ENCODE measurements at regions not wholly inside any gene's neighbourhood (a gene's known extent, or its start where the extent isn't known, plus 50 kb on each side); places are given as distances from the start of the nearest gene placed in this dataset.

DNA sequence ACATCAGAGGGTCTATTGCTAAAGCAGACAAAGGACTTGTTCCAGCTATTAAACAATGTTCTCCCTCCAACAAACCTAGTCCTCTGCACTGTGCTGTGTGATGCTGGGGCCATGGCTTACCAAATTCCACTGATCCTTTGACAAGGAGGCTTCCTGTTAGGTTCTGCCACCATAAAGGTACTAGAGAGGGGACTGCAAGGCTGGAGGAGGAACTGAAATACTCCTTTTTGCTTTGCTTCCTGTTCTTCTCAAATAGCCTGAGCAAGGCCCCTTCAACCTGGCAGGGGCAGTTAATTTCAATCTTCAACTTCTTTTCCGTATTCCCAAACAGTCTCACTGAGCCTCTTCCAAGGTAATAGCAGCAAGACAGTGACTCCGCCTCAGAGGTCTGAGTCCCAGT lies 286.4 kb upstream of the IRAK1BP1 start:
- Histone ChIP-seq H3K4me3 (ENCODE audit: low read length) (no peak overlapping the region), H3K36me3 (ENCODE audit: insufficient read depth, low read length) (no peaks in the 10 kb centered on the region), H3K27me3 (ENCODE audit: insufficient read depth, low read length) (no peaks in the 10 kb centered on the region), H3K4me1 (ENCODE audit: insufficient read depth, low read length) (no peaks in the 10 kb centered on the region), H3K27ac (ENCODE audit: low read depth, low read length) (no peak overlapping the region), H3K9ac (ENCODE audit: low read depth, low read length) (no peak overlapping the region), H3K9me3 (ENCODE audit: insufficient read depth, low read depth, low read length) (no peaks in the 10 kb centered on the region)
- 47% methylated on average over 2 of the region's 2 CpGs for WGBS

DNA sequence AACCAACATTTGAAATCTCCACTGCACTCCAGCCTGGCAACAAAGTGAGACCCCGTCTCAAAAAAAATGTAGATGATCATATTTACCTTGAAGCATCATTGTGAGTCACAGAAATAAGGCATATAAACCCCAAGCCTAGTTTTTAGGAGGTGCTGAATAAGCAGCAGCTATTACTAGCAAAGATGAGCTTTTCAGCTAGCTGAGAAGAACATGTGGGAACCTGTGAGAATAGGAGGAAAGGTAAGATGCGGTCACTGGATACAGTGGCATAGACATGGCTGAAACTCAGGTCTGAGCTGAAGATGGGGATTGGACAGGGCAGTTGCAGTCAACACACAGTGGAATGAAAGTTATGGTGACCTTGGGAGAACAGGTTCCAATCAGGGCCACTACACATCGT lies 284.3 kb upstream of the IRAK1BP1 start:
- Histone ChIP-seq H3K27ac (ENCODE audit: low read depth, low read length) (no peak overlapping the region), H3K4me3 (ENCODE audit: low read length) (no peak overlapping the region), H3K4me1 (ENCODE audit: insufficient read depth, low read length) (no peaks in the 10 kb centered on the region), H3K36me3 (ENCODE audit: insufficient read depth, low read length) (no peaks in the 10 kb centered on the region), H3K9ac (ENCODE audit: low read depth, low read length) (no peak overlapping the region), H3K9me3 (ENCODE audit: insufficient read depth, low read depth, low read length) (no peaks in the 10 kb centered on the region), H3K27me3 (ENCODE audit: insufficient read depth, low read length) (no peaks in the 10 kb centered on the region)
- WGBS, result 93% methylated on average over 3 of the region's 3 CpGs

- Histone ChIP-seq H3K4me3 (ENCODE audit: low read length) (no peak overlapping the region), H3K27me3 (ENCODE audit: insufficient read depth, low read length) (no peaks in the 10 kb centered on the region), H3K27ac (ENCODE audit: low read depth, low read length) (no peak overlapping the region), H3K36me3 (ENCODE audit: insufficient read depth, low read length) (no peaks in the 10 kb centered on the region), H3K9me3 (ENCODE audit: insufficient read depth, low read depth, low read length) (no peaks in the 10 kb centered on the region), H3K4me1 (ENCODE audit: insufficient read depth, low read length) (no peaks in the 10 kb centered on the region), H3K9ac (ENCODE audit: low read depth, low read length) (no peak overlapping the region)
- 100% methylated on average over 1 of the region's 1 CpG for whole genome bisulfite sequencing
Measured at GRCh38 chr6:78589436-78589835, 277.9 kb upstream of the IRAK1BP1 start.

DNA sequence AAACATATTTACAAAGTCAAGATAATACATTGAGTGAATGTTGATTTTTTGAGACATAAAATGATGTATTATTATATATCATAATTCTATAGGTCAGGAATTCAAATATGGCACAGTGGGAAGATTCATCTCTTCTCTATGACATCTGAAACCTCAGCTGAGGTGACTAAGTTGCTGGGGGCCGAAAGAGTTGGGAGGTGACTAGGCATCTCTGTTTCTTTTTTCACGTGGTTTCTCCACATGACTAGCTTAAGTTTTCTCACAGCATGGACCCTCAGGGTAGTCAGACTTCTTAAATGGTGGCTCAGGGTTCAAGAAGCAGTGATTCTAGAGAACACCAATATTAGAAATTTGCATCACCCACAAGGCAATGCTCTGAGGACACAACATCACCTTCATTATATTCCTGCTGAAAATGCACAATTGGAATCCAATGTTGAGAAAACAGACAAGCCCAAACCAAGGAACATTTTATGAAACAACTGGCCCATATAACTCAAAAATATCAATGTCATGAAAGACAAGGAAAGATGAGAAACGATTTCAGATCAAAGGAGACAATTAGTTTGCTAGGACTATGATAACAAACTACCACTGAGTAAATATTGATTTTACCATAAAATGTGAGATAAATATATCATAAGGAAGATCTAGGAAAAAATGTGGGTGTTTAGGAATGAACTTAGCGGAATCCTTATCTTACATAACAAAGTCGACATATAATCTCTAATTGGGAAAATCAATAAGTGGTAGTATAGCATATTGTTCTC lies 273.3 kb upstream of the IRAK1BP1 start:
- 97% methylated on average over 2 of the region's 5 CpGs for WGBS
- Histone ChIP-seq H3K4me3 (ENCODE audit: low read length) (no peak overlapping the region), H3K27me3 (ENCODE audit: insufficient read depth, low read length) (no peaks in the 10 kb centered on the region), H3K36me3 (ENCODE audit: insufficient read depth, low read length) (no peaks in the 10 kb centered on the region), H3K9ac (ENCODE audit: low read depth, low read length) (no peak overlapping the region), H3K4me1 (ENCODE audit: insufficient read depth, low read length) (no peaks in the 10 kb centered on the region), H3K9me3 (ENCODE audit: insufficient read depth, low read depth, low read length) (no peaks in the 10 kb centered on the region), H3K27ac (ENCODE audit: low read depth, low read length) (no peak overlapping the region)

GRCh38 chr6:78594668-78595066 lies 272.7 kb upstream of the IRAK1BP1 start:
- no peaks in the 10 kb centered on the region for H3K9me3 ChIP-seq (ENCODE audit: insufficient read depth, low read depth, low read length)
- H3K36me3 ChIP-seq (ENCODE audit: insufficient read depth, low read length), result no peaks in the 10 kb centered on the region
- no peaks in the 10 kb centered on the region for H3K4me1 ChIP-seq (ENCODE audit: insufficient read depth, low read length)
- H3K27me3 ChIP-seq (ENCODE audit: insufficient read depth, low read length), result no peaks in the 10 kb centered on the region
- H3K9ac ChIP-seq (ENCODE audit: low read depth, low read length), result no peak overlapping the region
- H3K4me3 ChIP-seq (ENCODE audit: low read length), result no peak overlapping the region
- H3K27ac ChIP-seq (ENCODE audit: low read depth, low read length), result no peak overlapping the region
- 84% methylated on average over 2 of the region's 2 CpGs for WGBS

GRCh38 chr6:78597966-78598365 lies 269.4 kb upstream of the IRAK1BP1 start:
- Histone ChIP-seq H3K9me3 (ENCODE audit: insufficient read depth, low read depth, low read length) (no peaks in the 10 kb centered on the region), H3K4me3 (ENCODE audit: low read length) (no peak overlapping the region), H3K4me1 (ENCODE audit: insufficient read depth, low read length) (no peaks in the 10 kb centered on the region), H3K9ac (ENCODE audit: low read depth, low read length) (no peak overlapping the region), H3K27ac (ENCODE audit: low read depth, low read length) (no peak overlapping the region), H3K27me3 (ENCODE audit: insufficient read depth, low read length) (no peaks in the 10 kb centered on the region), H3K36me3 (ENCODE audit: insufficient read depth, low read length) (no peaks in the 10 kb centered on the region)
- 97% methylated on average over 5 of the region's 5 CpGs for WGBS

DNA sequence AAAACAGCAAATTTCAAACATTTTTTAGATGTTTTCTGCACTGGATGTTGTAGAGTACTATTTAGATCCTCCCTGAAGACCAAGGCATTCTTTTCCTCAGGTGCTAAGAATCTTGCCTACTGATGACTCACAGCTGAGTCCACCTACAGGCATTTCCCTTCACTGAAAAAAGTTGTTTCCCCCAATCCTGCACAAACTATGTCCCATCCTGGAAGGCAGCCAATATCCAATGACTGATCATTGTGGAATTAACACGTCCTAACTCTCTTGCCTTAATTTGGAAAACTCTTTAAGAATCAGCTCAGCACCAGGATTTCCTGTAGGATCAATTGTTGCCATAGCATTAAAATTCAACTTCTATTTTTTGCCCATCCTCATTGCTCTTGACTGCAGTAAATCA lies 268.4 kb upstream of the IRAK1BP1 start:
- Histone ChIP-seq H3K4me3 (ENCODE audit: low read length) (no peak overlapping the region), H3K27me3 (ENCODE audit: insufficient read depth, low read length) (no peaks in the 10 kb centered on the region), H3K9ac (ENCODE audit: low read depth, low read length) (no peak overlapping the region), H3K9me3 (ENCODE audit: insufficient read depth, low read depth, low read length) (no peaks in the 10 kb centered on the region), H3K4me1 (ENCODE audit: insufficient read depth, low read length) (no peaks in the 10 kb centered on the region), H3K27ac (ENCODE audit: low read depth, low read length) (no peak overlapping the region), H3K36me3 (ENCODE audit: insufficient read depth, low read length) (no peaks in the 10 kb centered on the region)
- WGBS, result 83% methylated on average over 1 of the region's 1 CpG

- 91% methylated on average over 1 of the region's 2 CpGs for WGBS
- no peaks in the 10 kb centered on the region for H3K27me3 ChIP-seq (ENCODE audit: insufficient read depth, low read length)
- no peak overlapping the region for H3K4me3 ChIP-seq (ENCODE audit: low read length)
- H3K36me3 ChIP-seq (ENCODE audit: insufficient read depth, low read length), result no peaks in the 10 kb centered on the region
- no peaks in the 10 kb centered on the region for H3K4me1 ChIP-seq (ENCODE audit: insufficient read depth, low read length)
- no peaks in the 10 kb centered on the region for H3K9me3 ChIP-seq (ENCODE audit: insufficient read depth, low read depth, low read length)
- H3K9ac ChIP-seq (ENCODE audit: low read depth, low read length), result no peak overlapping the region
- no peak overlapping the region for H3K27ac ChIP-seq (ENCODE audit: low read depth, low read length)
Measured at GRCh38 chr6:78599526-78599925, 267.8 kb upstream of the IRAK1BP1 start.

DNA sequence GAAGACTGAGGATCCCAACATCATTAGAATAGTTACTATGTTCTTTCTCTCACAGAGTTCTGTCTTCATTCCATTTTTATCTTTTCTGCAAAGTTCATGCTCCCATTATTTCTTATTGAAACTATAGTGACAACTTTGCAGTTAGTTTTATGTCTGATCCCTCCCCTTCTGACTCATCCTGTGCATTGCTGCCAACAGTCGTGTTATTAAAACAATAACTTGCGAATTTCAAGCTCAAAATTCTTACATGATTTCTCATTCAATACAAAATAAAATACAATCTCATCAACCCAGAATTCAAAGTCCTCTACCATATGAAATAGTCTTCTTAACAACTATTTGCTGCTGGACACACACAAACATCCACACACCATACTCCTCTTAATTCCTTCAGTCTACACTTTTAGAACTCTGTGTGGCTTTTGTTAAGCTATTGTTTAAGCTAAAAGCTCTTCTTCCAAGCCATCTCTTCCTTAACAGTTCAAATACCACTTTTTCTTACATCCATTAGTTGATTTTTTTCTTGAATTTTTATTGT lies 261.4 kb upstream of the IRAK1BP1 start:
- Histone ChIP-seq H3K9ac (ENCODE audit: low read depth, low read length) (no peak overlapping the region), H3K27me3 (ENCODE audit: insufficient read depth, low read length) (no peaks in the 10 kb centered on the region), H3K9me3 (ENCODE audit: insufficient read depth, low read depth, low read length) (no peaks in the 10 kb centered on the region), H3K4me1 (ENCODE audit: insufficient read depth, low read length) (no peaks in the 10 kb centered on the region), H3K4me3 (ENCODE audit: low read length) (no peak overlapping the region), H3K27ac (ENCODE audit: low read depth, low read length) (no peak overlapping the region), H3K36me3 (ENCODE audit: insufficient read depth, low read length) (no peaks in the 10 kb centered on the region)
- 91% methylated on average over 2 of the region's 2 CpGs for WGBS

DNA sequence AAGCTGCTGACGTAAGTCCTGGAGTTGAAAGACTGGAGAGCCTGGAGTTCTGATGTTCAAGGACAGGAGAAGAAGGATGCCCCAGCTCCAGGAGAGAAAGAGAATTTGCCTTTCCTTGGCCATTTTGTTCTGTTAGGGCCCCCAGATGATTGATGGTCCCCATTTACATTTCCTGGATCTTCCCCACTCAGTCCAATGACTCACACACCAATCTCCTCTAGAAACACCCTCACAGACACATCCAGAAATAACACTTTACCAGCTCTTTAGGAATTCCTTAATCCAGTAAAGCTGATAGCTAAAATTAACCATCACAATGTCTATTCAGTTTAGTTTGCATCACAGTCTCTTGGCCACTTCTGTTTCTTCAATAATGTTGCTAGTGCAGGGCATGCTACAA lies 260.2 kb upstream of the IRAK1BP1 start:
- Histone ChIP-seq H3K9ac (ENCODE audit: low read depth, low read length) (no peak overlapping the region), H3K27me3 (ENCODE audit: insufficient read depth, low read length) (no peaks in the 10 kb centered on the region), H3K27ac (ENCODE audit: low read depth, low read length) (no peak overlapping the region), H3K4me3 (ENCODE audit: low read length) (no peak overlapping the region), H3K4me1 (ENCODE audit: insufficient read depth, low read length) (no peaks in the 10 kb centered on the region), H3K9me3 (ENCODE audit: insufficient read depth, low read depth, low read length) (no peaks in the 10 kb centered on the region), H3K36me3 (ENCODE audit: insufficient read depth, low read length) (no peaks in the 10 kb centered on the region)
- WGBS, result 94% methylated on average over 1 of the region's 1 CpG

DNA sequence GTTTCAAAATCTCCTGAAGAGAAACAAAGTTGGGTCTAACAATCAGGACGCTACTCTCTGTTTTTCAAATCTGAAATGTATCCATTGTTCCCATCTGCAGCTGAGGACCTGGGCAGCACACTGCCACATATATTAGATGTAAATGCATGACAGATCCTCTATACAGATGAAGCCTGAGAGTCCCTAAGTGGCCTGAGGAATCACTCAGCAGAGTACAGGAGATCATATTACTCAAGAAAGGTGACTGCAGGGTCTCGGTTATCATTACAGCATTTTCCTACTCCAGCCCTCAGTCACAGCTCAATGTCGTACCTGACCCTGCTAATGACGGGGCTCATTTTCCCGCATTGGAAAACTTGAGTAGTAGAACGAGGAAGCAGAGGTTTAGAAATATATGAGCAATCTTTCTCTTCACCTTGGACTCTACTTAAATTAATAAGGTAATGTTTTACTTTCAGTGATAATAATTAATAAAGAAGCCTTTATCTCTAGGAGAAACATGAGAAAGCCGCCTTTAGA lies 256.2 kb upstream of the IRAK1BP1 start:
- WGBS, result 95% methylated on average over 6 of the region's 7 CpGs
- H3K36me3 ChIP-seq (ENCODE audit: insufficient read depth, low read length), result no peaks in the 10 kb centered on the region
- H3K9me3 ChIP-seq (ENCODE audit: insufficient read depth, low read depth, low read length), result no peaks in the 10 kb centered on the region
- H3K4me1 ChIP-seq (ENCODE audit: insufficient read depth, low read length), result no peaks in the 10 kb centered on the region
- no peak overlapping the region for H3K9ac ChIP-seq (ENCODE audit: low read depth, low read length)
- H3K27ac ChIP-seq (ENCODE audit: low read depth, low read length), result no peak overlapping the region
- H3K27me3 ChIP-seq (ENCODE audit: insufficient read depth, low read length), result no peaks in the 10 kb centered on the region
- H3K4me3 ChIP-seq (ENCODE audit: low read length), result no peak overlapping the region

Measured in HUES64 (cell line).